ENCODE measurements at regions not wholly inside any gene's neighbourhood (a gene's known extent, or its start where the extent isn't known, plus 50 kb on each side); places are given as distances from the start of the nearest gene placed in this dataset.

- DNase-seq (ENCODE audit: low read depth): peak; percentile 71
- no peak for TF ChIP-seq CTCF (IDR thresholded peaks at IDR 0.05; ENCODE audit: insufficient read depth, low read length)
- no peak overlapping the region for H3K4me3 ChIP-seq (ENCODE audit: low read depth, low read length)
Observed at GRCh38 chr6:26295691-26296555, 69.1 kb upstream of the BTN3A2 start.

- no peak overlapping the region for H3K4me3 ChIP-seq (ENCODE audit: low read depth, low read length)
- TF ChIP-seq CTCF (IDR thresholded peaks at IDR 0.05; ENCODE audit: insufficient read depth, low read length): no peak
Observed at GRCh38 chr6:26296556-26296856, 68.5 kb upstream of the BTN3A2 start.

GRCh38 chr6:26296857-26297648, 67.9 kb upstream of the BTN3A2 start:
- no peak for TF ChIP-seq CTCF (IDR thresholded peaks at IDR 0.05; ENCODE audit: insufficient read depth, low read length)
- peak; percentile 23 for DNase-seq (ENCODE audit: low read depth)
- H3K4me3 ChIP-seq (ENCODE audit: low read depth, low read length): no peak overlapping the region

More at GRCh38 chr6:26296556-26296856, 68.5 kb upstream of the BTN3A2 start:
- DNase-seq (ENCODE audit: low read depth): no peak

- peak; percentile 36 for DNase-seq (ENCODE audit: low read depth)
- H3K4me3 ChIP-seq (ENCODE audit: low read depth, low read length): peak overlapping the region; percentile 9
- no peak for TF ChIP-seq CTCF (IDR thresholded peaks at IDR 0.05; ENCODE audit: insufficient read depth, low read length)
Observed at GRCh38 chr6:26299286-26300042, 65.5 kb upstream of the BTN3A2 start.

- no peak for DNase-seq (ENCODE audit: low read depth)
- no peak for TF ChIP-seq CTCF (IDR thresholded peaks at IDR 0.05; ENCODE audit: insufficient read depth, low read length)
- H3K4me3 ChIP-seq (ENCODE audit: low read depth, low read length): no peak overlapping the region
Observed at GRCh38 chr6:26300043-26300331, 65.0 kb upstream of the BTN3A2 start.

GRCh38 chr6:26300359-26300758, 64.6 kb upstream of the BTN3A2 start:
- no peak for TF ChIP-seq CTCF (IDR thresholded peaks at IDR 0.05; ENCODE audit: insufficient read depth, low read length)
- DNase-seq (ENCODE audit: low read depth): no peak
- H3K4me3 ChIP-seq (ENCODE audit: low read depth, low read length): no peak overlapping the region
